ENCODE measurements at regions not wholly inside any gene's neighbourhood (a gene's known extent, or its start where the extent isn't known, plus 50 kb on each side); places are given as distances from the start of the nearest gene placed in this dataset.

GRCh38 chr14:89628521-89628920, 211.5 kb upstream of the FOXN3 start:
- H3K27ac ChIP-seq = no peak overlapping the region
- intact Hi-C loops (cut with DNase I; ENCODE audit: low total_unique reads) = no loop called here
- H3K4me3 ChIP-seq = no peak overlapping the region
- DNase-seq = no peak
- H3K36me3 ChIP-seq = no peaks in the 10 kb centered on the region
- H3K9me3 ChIP-seq = no peaks in the 10 kb centered on the region
- no peak for TF ChIP-seq CTCF (IDR thresholded peaks at IDR 0.05)
- no peaks in the 10 kb centered on the region for H3K27me3 ChIP-seq
- no peaks in the 10 kb centered on the region for H3K4me1 ChIP-seq

- intact Hi-C loops (cut with DNase I; ENCODE audit: low total_unique reads) = no loop called here
- no peaks in the 10 kb centered on the region for H3K36me3 ChIP-seq
- no peaks in the 10 kb centered on the region for H3K4me1 ChIP-seq
- DNase-seq = no peak
- H3K4me3 ChIP-seq = no peak overlapping the region
- H3K9me3 ChIP-seq = no peaks in the 10 kb centered on the region
- H3K27ac ChIP-seq = no peak overlapping the region
- H3K27me3 ChIP-seq = no peaks in the 10 kb centered on the region
- no peak for TF ChIP-seq CTCF (IDR thresholded peaks at IDR 0.05)
Observed at GRCh38 chr14:89626233-89626806, 209.3 kb upstream of the FOXN3 start.

- no peak for TF ChIP-seq CTCF (IDR thresholded peaks at IDR 0.05)
- intact Hi-C loops (cut with DNase I; ENCODE audit: low total_unique reads) = no loop called here
- DNase-seq = no peak
- no peak overlapping the region for H3K27ac ChIP-seq
- no peaks in the 10 kb centered on the region for H3K27me3 ChIP-seq
- H3K9me3 ChIP-seq = no peaks in the 10 kb centered on the region
- H3K36me3 ChIP-seq = no peaks in the 10 kb centered on the region
- H3K4me1 ChIP-seq = no peaks in the 10 kb centered on the region
- no peak overlapping the region for H3K4me3 ChIP-seq
Observed at GRCh38 chr14:89625731-89626232, 208.7 kb upstream of the FOXN3 start.

- no peak for DNase-seq
- Histone ChIP-seq H3K36me3 (no peaks in the 10 kb centered on the region), H3K4me3 (no peak overlapping the region), H3K27me3 (no peaks in the 10 kb centered on the region), H3K9me3 (no peaks in the 10 kb centered on the region), H3K27ac (no peak overlapping the region), H3K4me1 (no peaks in the 10 kb centered on the region)
- intact Hi-C loops (cut with DNase I; ENCODE audit: low total_unique reads) = no loop called here
- no peak for TF ChIP-seq CTCF (IDR thresholded peaks at IDR 0.05)
Observed at GRCh38 chr14:89625244-89625713, 208.2 kb upstream of the FOXN3 start.

- Histone ChIP-seq H3K27ac (no peak overlapping the region), H3K27me3 (no peaks in the 10 kb centered on the region), H3K4me1 (peaks cover 0 to 4% (median 0%) of the 10 kb centered on the region in 4 donors), H3K9me3 (no peaks in the 10 kb centered on the region), H3K4me3 (no peak overlapping the region), H3K36me3 (no peaks in the 10 kb centered on the region)
- intact Hi-C loops (cut with DNase I; ENCODE audit: low total_unique reads) = no loop called here
- no peak for DNase-seq
- no peak for TF ChIP-seq CTCF (IDR thresholded peaks at IDR 0.05)
Observed at GRCh38 chr14:89624500-89625156, 207.6 kb upstream of the FOXN3 start.

Measured in tibial artery (tissue), 4 donors.